ENCODE measurements at regions not wholly inside any gene's neighbourhood (a gene's known extent, or its start where the extent isn't known, plus 50 kb on each side); places are given as distances from the start of the nearest gene placed in this dataset.
"Not testable (repeated sequence)": the region's sequence is repeated elsewhere in the genome, so short reads cannot be mapped to it uniquely, and the experiment has no call there.

GRCh38 chr6:141809901-141810300 is 322.8 kb upstream of the GJE1 start:
- H3K4me1 Mint-ChIP-seq = peaks cover 23% of the 10 kb centered on the region
- Histone ChIP-seq H3K79me2 (ENCODE audit: low read depth) (no peaks in the 10 kb centered on the region), H3F3A (ENCODE audit: low read depth) (no peaks in the 10 kb centered on the region), H4K20me1 (ENCODE audit: low read depth) (no peaks in the 10 kb centered on the region), H2AFZ (replicated peaks) (no peak overlapping the region), H3K9ac (no peak overlapping the region), H3K27me3 (no peaks in the 10 kb centered on the region), H3K4me2 (no peak overlapping the region), H3K4me3 (no peak overlapping the region), H3K36me3 (no peaks in the 10 kb centered on the region), H3K27ac (no peak overlapping the region), H3K4me1 (peaks cover 10% of the 10 kb centered on the region), H3K9me3 (ENCODE audit: low read depth) (no peaks in the 10 kb centered on the region)
- DNase-seq (ENCODE audit: low spot score) = no peak
- H3K27me3 Mint-ChIP-seq (ENCODE audit: insufficient read depth, low read depth) = no peaks in the 10 kb centered on the region
- no peaks in the 10 kb centered on the region for H3K36me3 Mint-ChIP-seq
- H3K4me3 Mint-ChIP-seq = no peak overlapping the region
- H3K9me3 Mint-ChIP-seq = peaks cover 4% of the 10 kb centered on the region
- TF ChIP-seq, protein P1, sequence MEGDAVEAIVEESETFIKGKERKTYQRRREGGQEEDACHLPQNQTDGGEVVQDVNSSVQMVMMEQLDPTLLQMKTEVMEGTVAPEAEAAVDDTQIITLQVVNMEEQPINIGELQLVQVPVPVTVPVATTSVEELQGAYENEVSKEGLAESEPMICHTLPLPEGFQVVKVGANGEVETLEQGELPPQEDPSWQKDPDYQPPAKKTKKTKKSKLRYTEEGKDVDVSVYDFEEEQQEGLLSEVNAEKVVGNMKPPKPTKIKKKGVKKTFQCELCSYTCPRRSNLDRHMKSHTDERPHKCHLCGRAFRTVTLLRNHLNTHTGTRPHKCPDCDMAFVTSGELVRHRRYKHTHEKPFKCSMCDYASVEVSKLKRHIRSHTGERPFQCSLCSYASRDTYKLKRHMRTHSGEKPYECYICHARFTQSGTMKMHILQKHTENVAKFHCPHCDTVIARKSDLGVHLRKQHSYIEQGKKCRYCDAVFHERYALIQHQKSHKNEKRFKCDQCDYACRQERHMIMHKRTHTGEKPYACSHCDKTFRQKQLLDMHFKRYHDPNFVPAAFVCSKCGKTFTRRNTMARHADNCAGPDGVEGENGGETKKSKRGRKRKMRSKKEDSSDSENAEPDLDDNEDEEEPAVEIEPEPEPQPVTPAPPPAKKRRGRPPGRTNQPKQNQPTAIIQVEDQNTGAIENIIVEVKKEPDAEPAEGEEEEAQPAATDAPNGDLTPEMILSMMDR (IDR thresholded peaks at IDR 0.05) = no peak
- TF ChIP-seq EZH2 (IDR thresholded peaks at IDR 0.05) = no peak
- TF ChIP-seq EZH2phosphoT487 (IDR thresholded peaks at IDR 0.05) = no peak
- no peak overlapping the region for H3K27ac Mint-ChIP-seq

DNA sequence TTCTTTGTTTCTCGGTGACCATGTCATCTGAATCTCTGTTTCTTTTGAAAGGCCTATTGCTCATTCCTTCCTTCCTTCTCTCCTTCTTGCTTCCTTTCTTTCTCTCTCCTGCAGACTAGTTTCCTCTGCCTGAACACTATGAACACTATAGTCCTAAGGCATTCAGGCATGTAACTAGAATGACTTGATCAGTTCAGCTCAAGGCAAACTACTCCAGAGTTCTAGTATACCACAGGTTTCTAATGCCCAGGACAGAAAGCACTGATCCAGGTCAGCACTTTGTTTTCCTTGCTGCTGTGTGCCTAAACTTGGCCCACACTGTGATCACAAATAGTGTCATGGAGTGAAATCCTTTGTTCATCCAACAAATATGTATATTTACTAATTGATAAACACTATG is 324.1 kb upstream of the GJE1 start:
- H3F3A ChIP-seq (ENCODE audit: low read depth) = no peaks in the 10 kb centered on the region
- Mint-ChIP-seq H3K36me3 (no peaks in the 10 kb centered on the region), H3K27me3 (ENCODE audit: insufficient read depth, low read depth) (no peaks in the 10 kb centered on the region), H3K9me3 (peaks cover 4% of the 10 kb centered on the region), H3K27ac (peak overlapping the region; percentile 78), H3K4me3 (no peak overlapping the region), H3K4me1 (peaks cover 23% of the 10 kb centered on the region)
- H3K4me1 ChIP-seq = peaks cover 10% of the 10 kb centered on the region
- H3K27ac ChIP-seq = peak overlapping the region; percentile 64
- no peaks in the 10 kb centered on the region for H3K79me2 ChIP-seq (ENCODE audit: low read depth)
- no peak overlapping the region for H2AFZ ChIP-seq (replicated peaks)
- DNase-seq (ENCODE audit: low spot score) = peak; percentile 43
- H4K20me1 ChIP-seq (ENCODE audit: low read depth) = no peaks in the 10 kb centered on the region
- H3K36me3 ChIP-seq = no peaks in the 10 kb centered on the region
- peak overlapping the region; percentile 39 for H3K4me2 ChIP-seq
- H3K9ac ChIP-seq = no peak overlapping the region
- TF ChIP-seq EZH2 (IDR thresholded peaks at IDR 0.05) (no peak), EZH2phosphoT487 (IDR thresholded peaks at IDR 0.05) (no peak)
- TF ChIP-seq, protein P1 (IDR thresholded peaks at IDR 0.05) = no peak
- no peak overlapping the region for H3K4me3 ChIP-seq
- no peaks in the 10 kb centered on the region for H3K27me3 ChIP-seq
- H3K9me3 ChIP-seq (ENCODE audit: low read depth) = no peaks in the 10 kb centered on the region

DNA sequence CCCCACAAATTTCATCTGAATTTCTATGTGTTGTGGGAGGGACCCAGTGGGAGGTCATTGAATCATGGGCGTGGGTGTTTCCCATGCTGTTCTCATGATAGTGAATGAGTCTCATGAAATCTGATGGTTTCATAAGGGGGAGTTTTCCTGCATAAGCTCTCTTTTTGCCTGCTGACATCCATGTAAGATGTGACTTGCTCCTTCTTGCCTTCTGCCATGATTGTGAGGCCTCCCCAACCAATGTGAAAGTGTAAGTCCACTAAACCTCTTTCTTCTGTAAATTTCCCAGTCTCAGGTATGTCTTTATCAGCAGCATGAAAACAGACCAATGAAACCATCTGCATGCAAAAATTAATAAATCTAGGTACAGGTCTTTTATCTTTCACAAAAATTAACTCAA is 331.8 kb upstream of the GJE1 start:
- H2AFZ ChIP-seq (replicated peaks); H3K36me3 Mint-ChIP-seq; H3K4me3 ChIP-seq; H3F3A ChIP-seq (ENCODE audit: low read depth); H3K9me3 ChIP-seq (ENCODE audit: low read depth); DNase-seq (ENCODE audit: low spot score); H3K4me1 ChIP-seq; H3K4me1 Mint-ChIP-seq; H4K20me1 ChIP-seq (ENCODE audit: low read depth); H3K9ac ChIP-seq; H3K79me2 ChIP-seq (ENCODE audit: low read depth); H3K27ac ChIP-seq; H3K36me3 ChIP-seq; H3K27me3 Mint-ChIP-seq (ENCODE audit: insufficient read depth, low read depth); H3K27ac Mint-ChIP-seq; H3K4me2 ChIP-seq; H3K4me3 Mint-ChIP-seq; H3K27me3 ChIP-seq: not testable (repeated sequence)
- peaks cover 11% of the 10 kb centered on the region for H3K9me3 Mint-ChIP-seq

GRCh38 chr6:141790921-141791320 is 341.8 kb upstream of the GJE1 start:
- peaks cover 2% of the 10 kb centered on the region for H3K9me3 Mint-ChIP-seq
- H3K4me3 ChIP-seq = no peak overlapping the region
- H3K4me3 Mint-ChIP-seq = no peak overlapping the region
- H3K79me2 ChIP-seq (ENCODE audit: low read depth) = no peaks in the 10 kb centered on the region
- H3K4me1 ChIP-seq = no peaks in the 10 kb centered on the region
- no peak overlapping the region for H3K4me2 ChIP-seq
- no peak overlapping the region for H3K27ac ChIP-seq
- no peaks in the 10 kb centered on the region for H3K4me1 Mint-ChIP-seq
- no peak for DNase-seq (ENCODE audit: low spot score)
- H2AFZ ChIP-seq (replicated peaks) = no peak overlapping the region
- H3K27me3 ChIP-seq = no peaks in the 10 kb centered on the region
- H3K27ac Mint-ChIP-seq = no peak overlapping the region
- H3F3A ChIP-seq (ENCODE audit: low read depth) = no peaks in the 10 kb centered on the region
- no peaks in the 10 kb centered on the region for H3K27me3 Mint-ChIP-seq (ENCODE audit: insufficient read depth, low read depth)
- no peaks in the 10 kb centered on the region for H3K36me3 ChIP-seq
- no peaks in the 10 kb centered on the region for H4K20me1 ChIP-seq (ENCODE audit: low read depth)
- no peak overlapping the region for H3K9ac ChIP-seq
- H3K36me3 Mint-ChIP-seq = no peaks in the 10 kb centered on the region
- no peak for TF ChIP-seq EZH2 (IDR thresholded peaks at IDR 0.05)
- TF ChIP-seq, protein P1 (IDR thresholded peaks at IDR 0.05) = no peak
- no peak for TF ChIP-seq EZH2phosphoT487 (IDR thresholded peaks at IDR 0.05)
- no peaks in the 10 kb centered on the region for H3K9me3 ChIP-seq (ENCODE audit: low read depth)
